MV-4-11 (cell line): ENCODE measurements at regions not wholly inside any gene's neighbourhood (a gene's known extent, or its start where the extent isn't known, plus 50 kb on each side); places are given as distances from the start of the nearest gene placed in this dataset.
"Not testable (repeated sequence)": the region's sequence is repeated elsewhere in the genome, so short reads cannot be mapped to it uniquely, and the experiment has no call there.

Experiments
- DNase-seq: peaks from one replicate; lab custom pipeline; 2025; lab: John Stamatoyannopoulos, UW

DNA sequence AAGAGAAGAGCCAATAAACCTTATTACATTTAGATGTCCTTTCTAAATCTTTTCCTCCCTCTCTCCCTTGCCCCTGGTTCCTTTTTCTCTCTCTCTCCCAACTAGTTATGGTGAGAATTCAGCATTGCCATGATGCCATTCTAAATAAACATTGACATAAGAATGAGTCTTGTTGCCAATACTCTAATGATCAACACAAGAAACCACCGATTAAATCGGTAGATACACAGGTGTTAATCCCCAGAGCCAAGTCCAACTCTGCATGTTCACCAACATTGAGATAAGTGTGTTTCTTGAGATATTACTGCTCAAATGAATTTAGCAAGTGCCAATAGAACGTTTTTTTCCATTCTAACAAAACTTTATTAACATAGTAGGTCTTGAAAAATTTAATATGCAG lies 412.1 kb downstream of the KCNJ2 start:
- DNase-seq: no peak

DNA sequence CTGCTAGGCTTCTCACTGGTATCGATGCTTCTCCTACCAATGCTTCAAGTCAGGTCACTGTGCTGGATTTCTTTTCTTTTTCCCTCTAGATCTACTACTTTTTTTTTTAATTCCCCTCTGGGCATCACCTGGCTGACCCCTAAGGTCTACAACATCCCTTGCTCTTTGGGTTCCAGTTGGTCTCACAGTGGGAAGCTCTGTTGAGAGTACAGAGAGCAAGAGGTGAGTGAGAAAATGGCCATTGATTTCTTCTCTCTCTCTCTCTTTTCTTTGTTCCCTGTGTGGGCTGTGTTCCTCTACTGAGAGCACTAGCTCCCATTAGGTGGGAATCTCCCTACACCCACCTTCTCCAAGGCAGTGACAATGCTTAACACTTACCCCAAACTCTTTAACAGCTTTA lies 413.4 kb downstream of the KCNJ2 start:
- no peak for DNase-seq

DNA sequence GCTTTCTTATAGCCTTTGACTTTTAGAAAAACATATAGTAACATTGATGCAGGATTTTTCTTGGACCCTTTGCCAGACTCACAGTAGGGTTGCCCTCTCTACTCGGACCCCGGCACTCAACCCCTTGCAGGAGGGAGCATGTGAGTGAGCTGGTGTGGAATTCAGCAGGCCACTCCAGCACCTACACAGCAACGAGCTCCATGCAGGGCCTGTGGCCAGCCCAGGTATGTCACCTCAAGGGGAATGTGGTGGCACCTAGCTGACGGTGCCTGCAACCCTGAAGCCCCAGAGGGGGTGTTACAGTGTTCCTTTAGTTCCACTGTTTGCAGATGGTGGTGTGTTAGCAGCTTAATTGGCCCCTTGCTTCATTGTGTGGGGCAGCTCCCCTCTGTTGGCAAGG lies 414.9 kb downstream of the KCNJ2 start:
- DNase-seq: no peak

DNA sequence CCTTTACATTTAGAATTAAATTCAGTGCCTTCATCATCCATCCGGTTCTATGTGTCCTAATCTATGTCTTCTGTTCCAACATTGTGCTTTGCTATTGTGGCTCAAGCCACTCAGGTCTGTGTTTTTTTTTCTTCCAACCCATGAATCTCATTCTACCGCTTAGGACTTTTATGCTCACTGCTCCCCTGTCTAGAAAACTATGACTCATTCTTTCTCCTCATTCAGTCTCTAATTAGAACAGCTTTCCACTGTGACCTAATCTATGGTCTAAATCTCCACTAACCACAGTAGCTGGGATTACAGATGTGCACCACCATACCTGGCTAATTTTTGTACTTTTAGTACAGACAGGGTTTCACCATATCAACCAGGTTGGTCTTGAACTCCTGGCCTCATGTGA lies 418.7 kb downstream of the KCNJ2 start:
- no peak for DNase-seq

DNA sequence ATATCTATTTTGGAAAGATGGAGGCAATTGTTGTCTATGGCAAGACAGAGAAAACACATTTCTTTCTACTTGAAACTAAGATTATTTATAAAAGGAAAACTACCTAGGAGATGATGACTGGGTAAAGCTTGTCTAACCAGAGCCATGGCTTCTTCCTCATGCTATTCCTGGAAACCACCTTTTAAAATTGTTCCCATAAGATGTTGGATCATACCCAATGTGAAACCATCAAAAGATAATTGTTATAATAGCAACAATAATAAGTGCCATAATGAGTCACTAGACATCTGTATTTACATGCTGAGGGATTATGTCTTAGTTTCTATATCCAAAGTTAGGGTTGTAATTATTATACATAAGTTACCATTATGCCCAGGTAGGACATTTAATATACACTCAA lies 428.4 kb downstream of the KCNJ2 start:
- DNase-seq: no peak

DNA sequence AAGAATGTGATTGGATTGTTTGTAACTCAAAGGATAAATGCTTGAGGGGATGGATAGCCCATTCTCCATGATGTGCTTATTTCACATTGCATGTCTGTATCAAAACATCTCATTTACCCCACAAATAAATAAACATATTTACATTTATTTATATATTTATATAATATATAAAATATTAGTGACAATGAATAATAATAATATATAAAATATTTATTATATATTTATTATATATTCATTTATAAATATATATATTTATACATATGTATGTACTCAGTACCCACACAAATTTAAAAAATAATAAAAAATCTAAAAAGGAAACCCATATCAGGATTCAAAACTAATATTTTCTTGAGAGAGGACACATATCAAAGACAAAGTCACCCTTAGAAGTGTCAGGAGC lies 429.9 kb downstream of the KCNJ2 start:
- DNase-seq: no peak

DNA sequence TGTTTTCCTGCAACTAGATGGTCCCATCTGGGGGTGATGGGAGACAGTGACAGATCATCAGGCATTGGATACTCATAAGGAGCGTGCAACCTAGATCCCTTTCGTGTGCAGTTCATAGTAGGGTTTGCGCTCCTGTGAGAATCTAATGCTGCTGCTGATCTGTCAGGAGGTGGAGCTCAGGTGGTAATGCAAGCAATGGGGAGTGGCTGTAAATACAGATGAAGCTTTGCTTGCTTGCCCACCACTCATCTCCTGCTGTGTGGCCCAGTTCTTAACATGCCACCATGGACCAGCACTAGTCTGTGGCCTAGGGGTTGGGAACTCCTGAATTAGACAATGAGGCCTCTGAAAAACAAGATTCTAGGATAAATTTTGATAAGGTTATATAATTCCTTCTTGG lies 430.6 kb downstream of the KCNJ2 start:
- not testable (repeated sequence) for DNase-seq

DNA sequence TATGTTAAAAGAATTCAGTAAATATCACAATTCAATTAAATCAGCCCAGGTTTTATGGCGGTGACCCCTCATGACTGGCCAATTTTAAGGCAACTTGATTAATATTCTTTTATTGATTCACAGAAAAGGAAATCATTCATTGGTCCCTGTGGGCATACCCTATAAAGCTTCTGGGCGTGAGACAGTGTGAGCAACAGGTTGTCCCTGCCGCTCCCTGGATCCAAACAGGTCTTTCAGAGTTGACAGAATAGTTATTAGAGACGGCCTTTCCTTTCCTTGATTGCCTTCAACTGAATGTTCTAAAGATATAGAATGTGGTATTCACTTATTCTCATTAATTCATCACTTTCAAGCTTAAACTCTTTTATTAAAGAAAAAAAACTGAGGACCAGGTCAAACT lies 433.9 kb downstream of the KCNJ2 start:
- DNase-seq: no peak

DNA sequence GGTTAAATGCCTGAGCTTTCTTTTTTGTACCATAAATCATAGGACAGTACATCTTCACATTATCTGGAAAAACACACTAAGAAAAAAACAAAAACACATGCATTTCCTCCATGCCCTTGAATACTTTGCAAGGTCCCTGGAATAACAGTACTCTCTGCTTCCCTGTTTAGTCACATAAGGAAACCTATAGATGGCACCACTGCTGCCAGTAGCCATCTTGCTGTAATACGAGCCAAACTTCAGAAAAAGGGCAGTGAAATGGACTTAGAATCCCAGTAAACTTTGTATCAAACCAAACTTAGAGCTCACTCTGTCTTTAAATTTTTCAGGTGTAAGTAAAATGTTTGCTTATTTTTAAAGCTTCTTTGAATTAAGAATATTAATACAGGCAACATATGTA lies 435.5 kb downstream of the KCNJ2 start:
- DNase-seq: no peak

DNA sequence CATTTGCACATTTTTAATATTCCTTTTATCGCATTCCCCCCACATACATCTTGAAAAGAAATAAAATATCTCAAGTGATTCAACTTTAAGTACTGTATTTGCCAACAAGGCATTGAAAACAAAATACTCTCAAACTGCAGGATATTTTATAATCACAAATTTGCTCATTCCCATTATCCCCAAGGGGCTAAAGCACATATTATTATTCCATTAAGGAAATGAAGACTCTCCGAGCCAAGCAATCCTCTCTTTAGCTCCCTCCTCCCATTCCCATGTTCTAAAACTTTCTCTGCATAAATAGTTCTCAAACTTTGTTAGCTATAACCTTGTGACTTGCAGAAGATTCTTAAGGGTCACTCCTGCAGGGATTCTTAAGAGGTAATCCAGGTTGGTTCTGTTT lies 436.8 kb downstream of the KCNJ2 start:
- DNase-seq: no peak

DNA sequence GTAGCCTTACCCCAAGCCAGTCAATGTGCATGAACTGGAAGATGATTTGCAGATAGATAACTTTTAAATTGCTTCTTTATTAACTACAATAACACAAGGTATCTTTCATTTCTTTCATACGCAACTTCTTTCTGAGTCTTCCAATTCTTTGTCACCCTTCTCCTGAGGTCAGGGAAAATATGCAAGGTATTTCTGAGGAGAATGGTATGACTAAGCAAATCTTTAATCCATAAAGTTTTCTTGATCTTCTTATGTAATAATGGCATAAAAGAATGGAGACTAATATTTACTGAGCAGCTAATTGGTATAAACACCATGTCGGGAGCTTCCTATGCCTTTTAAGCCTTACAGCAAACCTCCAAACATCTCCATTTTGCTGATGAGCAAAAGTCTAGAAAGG lies 438.9 kb downstream of the KCNJ2 start:
- no peak for DNase-seq

DNA sequence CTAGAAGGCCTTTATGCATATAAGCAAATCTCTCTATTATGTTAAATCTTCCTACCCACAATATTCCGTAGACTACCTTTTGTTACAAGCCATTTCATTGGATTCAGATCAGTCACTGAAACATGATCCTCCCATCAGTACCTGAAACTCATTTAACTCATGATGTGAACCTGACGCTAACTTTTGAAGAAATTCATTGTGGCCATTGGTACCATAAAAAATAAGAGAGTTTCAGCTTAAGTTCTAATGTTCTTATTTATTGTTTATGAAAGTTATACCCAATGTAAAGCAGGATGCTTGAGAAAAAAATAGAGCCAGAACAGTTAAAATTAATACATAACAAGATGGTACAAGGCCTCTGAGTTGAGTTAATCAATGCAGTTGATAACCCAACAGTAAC lies 439.6 kb downstream of the KCNJ2 start:
- no peak for DNase-seq

DNA sequence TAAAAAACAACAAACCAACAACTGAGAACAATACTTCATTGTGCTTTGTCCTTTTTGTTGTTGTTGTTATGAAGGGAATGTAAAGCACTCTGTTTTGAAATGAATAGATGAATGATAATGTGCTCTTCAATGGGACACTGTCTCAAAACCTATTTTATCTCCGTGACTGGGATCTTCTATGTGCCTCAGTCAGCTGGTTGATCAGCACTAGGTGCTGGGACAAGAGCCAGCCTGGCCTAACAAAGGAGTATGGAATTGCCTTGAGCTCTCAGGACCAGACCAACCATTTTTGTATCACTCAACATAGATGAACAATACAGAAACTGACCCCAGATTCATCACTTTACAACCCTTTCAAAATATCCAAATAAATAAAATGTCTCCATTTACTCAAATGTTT lies 440.2 kb downstream of the KCNJ2 start:
- no peak for DNase-seq

DNA sequence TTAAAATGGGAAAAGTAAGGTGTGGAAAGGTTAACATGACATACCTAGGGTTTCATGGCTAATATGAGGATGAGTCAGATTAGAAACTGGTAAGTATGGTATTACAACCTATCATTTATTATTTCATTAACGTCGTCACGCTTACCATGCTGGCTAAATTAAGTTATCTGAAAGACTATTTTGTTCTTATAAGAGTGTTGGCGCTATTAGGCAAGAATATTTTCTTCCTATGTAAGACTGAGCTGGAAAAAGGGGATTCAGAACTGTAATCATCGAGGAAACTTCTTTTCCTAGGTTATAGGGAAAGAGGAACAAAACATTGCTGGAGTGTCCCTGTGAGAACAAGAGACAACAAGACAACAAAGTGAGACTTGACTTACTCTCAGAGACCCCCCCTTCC lies 440.8 kb downstream of the KCNJ2 start:
- no peak for DNase-seq

DNA sequence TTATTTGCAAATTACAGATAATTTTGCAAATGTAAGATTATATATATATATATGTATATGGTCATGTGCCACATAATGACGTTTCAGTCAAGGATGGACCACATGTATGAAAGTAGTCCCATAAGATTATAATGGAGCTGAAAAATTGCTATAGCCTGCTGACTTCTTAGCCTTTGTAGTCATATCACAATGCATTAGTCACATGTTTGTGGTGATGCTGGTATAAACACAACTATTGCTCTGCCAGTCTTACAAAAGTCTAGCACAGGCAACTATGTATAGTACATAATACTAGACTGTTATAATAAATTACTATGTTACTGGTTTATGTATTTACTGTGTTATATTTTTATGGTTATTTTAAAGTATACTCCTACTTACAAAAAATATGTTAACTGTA lies 444.3 kb downstream of the KCNJ2 start:
- DNase-seq: no peak

DNA sequence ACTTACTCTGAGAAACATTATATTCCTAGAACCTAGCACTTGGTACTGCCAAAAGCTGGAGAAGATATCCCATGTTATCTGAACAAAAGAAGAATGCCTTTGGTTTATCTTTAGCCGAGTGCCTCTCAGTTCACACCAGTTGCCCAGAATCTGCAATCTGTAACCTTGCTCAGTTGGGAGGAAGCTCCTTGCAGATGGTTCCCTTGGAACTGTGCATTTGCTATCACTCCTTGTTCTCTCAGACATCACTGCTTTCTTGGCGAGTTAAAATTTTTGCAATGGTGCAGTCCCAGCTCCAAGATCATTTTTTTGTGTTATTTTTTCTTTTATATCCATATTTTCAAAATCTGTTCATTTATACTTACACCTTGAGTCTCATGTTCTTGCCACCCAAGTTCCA lies 446.5 kb downstream of the KCNJ2 start:
- no peak for DNase-seq

DNA sequence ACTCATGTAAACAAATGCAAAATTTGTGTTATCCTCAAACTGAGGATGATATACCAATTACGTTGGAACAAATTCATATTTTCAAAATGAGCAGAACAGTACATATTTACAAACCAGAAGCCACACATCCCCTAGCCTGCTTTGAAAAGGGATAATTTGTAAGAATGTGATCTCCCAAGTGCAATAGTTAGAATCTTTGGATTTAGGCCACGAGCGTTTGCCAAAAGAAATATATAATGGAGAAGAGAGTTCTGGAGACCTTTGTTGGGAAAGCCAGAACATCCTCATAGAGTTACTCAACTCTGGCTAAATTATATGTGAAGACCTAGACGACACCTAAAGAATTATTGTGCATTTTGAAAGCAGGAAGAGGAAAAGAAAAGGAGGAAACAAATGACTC lies 449.3 kb downstream of the KCNJ2 start:
- no peak for DNase-seq

DNA sequence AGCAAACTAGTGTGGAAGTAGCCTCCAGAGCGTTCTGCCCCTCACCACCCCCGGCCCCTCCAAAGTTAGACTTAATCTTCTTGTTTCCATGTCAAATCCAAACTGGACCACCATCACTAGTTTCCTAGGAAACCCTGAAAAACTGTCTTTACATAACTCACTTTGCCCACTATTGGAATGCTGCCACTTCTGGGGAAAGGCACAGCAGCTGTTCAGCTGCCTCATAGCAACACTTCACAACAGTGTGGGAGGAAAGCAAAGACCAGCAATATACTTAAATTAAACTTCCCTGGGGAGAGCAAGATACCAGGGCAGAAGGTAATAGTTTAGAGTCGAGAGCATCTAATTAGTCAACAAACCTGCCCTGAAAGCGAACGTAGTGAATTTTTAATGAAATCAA lies 452.2 kb downstream of the KCNJ2 start:
- no peak for DNase-seq

DNA sequence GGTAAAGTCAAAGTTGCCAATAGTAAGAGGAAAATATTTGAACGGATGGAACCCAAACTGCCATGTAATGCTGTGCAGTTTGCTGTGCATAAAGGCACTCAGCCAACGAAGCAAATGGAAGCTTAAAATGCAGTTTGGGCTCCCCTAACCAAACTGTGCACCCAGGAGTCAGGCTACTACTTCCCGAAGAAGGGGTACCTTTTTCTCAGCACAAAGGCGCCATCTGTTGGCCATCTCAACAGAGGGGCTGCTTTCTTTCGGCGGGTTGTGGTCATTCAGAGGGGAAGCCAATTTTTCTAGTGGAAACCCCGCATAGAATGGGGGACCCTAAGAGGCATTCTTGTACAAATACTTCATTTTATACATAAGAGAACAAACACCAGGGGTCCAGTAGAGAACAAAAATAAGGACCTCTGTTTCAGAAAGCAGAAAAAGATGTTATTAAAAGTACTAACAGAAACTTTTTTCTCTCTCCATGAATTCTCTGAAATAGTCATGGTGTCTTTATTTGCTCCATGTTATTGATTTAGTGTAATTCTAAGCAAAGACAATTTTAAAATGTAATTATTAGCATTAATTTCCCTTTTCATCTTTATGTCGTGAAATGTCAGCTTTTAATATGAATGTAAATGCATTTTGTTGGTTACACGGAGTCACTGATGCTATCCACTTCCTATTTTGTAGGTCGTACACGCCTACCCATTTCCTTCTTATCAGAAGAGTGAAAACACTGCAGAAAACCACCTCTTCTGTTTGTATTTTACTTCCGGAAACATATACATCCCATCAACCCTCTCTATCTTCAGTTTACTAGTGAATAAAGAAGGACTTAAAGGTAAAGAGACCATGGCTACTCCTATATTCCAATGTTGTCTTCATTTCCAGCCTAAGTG lies 453.3 kb downstream of the KCNJ2 start:
- DNase-seq: peak; percentile 41

DNA sequence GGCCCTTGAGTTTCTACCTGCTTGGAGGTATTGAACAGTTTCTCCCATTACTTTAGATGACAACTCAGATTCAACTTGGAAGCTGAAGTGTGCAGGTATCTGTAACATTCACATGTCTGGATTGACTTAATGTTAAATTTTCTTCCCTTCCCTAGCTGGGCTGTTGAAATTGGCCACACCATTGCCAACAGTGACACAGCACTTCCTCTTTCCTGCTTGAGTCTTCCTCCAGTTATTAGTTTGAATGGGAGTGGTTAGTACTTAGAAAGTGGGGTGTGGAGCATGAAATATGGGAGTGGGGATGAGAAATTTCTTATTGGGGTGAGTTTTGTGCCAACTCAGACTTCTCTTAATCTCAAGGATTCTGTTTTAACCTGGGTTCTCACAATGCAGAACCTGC lies 454.9 kb downstream of the KCNJ2 start:
- DNase-seq: peak; percentile 64

DNA sequence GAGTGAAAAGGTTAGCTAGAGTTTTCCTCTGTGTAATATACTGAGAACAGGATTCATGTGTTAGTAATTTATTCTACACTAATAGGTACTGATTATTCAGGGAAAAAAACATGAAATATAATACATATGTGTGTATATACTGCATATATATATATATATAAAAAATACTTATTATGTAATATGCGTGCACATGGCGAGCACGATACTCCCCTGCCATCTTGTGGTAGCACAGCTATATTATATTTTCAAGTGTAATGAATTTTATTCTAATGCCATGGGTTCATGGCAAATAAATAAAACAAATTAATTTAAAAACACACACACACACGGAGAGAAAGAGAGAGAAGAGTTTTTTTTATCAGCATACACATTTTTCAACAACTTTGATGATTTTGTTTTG lies 460.6 kb downstream of the KCNJ2 start:
- DNase-seq: no peak

DNA sequence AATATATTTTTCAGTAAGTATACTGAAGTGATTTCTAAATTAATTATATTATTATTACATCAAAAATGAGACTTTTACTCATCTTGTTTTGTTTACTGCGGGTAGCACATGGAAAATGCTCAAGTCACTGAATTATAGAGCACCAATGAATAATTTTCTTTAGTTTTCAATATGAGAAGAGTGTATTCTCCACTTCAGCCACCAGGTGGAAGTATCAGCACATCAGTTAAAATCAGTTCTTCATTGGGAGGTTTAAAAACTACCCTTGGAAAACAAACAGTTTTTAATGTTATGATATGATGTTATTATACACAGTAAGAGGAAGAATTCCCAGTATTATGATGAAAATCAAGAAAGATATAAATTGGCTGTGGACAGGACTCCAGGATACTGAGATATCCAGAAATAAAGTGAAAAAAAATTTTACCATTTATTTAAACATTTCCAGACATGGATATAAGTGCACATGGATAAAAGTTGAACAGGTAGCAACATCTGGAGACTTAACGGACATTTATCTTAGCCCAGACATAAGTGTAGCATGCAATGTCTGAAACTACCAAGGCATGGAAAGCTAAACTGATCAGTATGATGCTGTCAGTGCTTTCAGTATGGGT lies 467.3 kb downstream of the KCNJ2 start:
- DNase-seq: peak; percentile 9

DNA sequence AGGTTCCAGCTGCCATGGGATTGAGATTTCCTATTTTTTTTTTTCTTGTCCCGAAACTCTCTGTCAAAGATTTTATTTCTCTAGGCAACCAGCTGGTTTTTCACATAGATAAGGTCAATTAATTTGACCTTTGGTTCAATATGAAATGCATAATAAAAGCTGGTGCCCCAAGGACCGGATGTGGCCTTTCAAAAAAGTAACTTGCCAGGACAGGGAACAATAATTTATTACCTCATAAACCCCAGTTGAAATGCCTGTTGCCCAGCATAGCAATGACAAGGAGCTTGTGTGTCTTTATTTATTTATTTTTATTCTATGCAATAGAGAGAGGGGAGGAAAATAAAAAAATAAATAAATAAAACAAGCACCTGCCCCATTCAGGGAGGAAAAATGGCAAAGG lies 472.7 kb downstream of the KCNJ2 start:
- DNase-seq: peak; percentile 10

DNA sequence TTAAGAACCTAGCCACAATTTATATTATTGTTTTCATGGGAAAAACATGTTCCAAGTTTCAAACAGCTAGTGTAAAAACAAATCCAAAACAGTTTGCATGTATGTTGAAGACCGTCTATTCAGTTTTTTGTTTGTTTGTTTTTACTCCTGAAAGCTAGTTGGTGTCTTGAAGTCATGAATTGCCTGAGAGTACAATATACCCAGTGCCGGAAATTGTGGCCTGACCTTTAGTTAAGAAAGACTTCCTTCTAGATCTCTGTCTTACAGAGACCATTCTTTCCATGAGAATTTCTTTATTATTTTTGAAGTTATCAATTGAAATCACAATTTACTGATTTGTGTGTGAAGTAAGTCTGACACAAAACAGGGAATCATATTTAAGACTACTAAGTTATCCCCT lies 474.8 kb downstream of the KCNJ2 start:
- DNase-seq: peak; percentile 15
